ENCODE measurements at regions not wholly inside any gene's neighbourhood (a gene's known extent, or its start where the extent isn't known, plus 50 kb on each side); places are given as distances from the start of the nearest gene placed in this dataset.

- TF ChIP-seq GATA3 (IDR thresholded peaks at IDR 0.05; ENCODE audit: low read depth, low read length) (no peak), GATA2 (IDR thresholded peaks at IDR 0.05; ENCODE audit: low read depth, low read length) (no peak)
Observed at GRCh38 chr16:79468121-79468552, 132.4 kb downstream of the MAF start.
